ENCODE measurements at regions not wholly inside any gene's neighbourhood (a gene's known extent, or its start where the extent isn't known, plus 50 kb on each side); places are given as distances from the start of the nearest gene placed in this dataset.

DNA sequence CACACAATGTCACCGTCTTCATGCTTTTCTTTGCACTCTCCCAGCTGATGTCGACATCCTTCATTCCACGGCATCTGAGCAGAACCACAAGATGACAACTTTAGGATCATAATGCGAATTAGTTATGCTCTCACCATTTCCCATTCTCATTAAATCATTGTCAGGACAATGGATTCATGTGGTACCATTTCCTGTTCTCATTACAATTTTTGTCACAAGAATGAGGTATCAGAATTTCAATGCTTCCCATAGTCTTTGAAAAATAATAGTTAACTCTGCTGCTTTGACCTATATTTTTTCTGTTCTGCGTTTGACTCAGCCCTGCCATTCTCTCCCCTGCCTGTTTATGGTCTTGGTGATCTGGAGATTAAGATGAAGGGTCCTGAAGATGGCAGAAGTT is 175.7 kb upstream of the MDFIC2 start:
- ATAC-seq (ENCODE audit: insufficient read depth, low read depth) (no peak), DNase-seq (no peak)
- peaks cover 6% of the 10 kb centered on the region for H3K27me3 ChIP-seq (ENCODE audit: insufficient read depth, low read length, poor library complexity)
- no peak overlapping the region for H3K9ac ChIP-seq (ENCODE audit: low read depth, low read length)
- H3K4me2 ChIP-seq (ENCODE audit: insufficient read depth, low read length), result no peak overlapping the region
- no peak overlapping the region for H2AFZ ChIP-seq (ENCODE audit: low read depth, low read length)
- no peak overlapping the region for H3K4me3 ChIP-seq (ENCODE audit: low read depth in 1 of 2, low read length in 2 of 2)
- H3K27ac ChIP-seq (ENCODE audit: low read length), result no peak overlapping the region
- no peaks in the 10 kb centered on the region for H3K4me1 ChIP-seq (ENCODE audit: insufficient read depth, low read length)
- no peaks in the 10 kb centered on the region for H3K79me2 ChIP-seq (ENCODE audit: insufficient read depth, low read length)
- H3K36me3 ChIP-seq (ENCODE audit: insufficient read depth, low read length), result no peaks in the 10 kb centered on the region
- no peak for TF ChIP-seq EZH2 (IDR thresholded peaks at IDR 0.05; ENCODE audit: borderline replicate concordance, low read depth, low read length, severe bottlenecking)
- TF ChIP-seq, protein P1, sequence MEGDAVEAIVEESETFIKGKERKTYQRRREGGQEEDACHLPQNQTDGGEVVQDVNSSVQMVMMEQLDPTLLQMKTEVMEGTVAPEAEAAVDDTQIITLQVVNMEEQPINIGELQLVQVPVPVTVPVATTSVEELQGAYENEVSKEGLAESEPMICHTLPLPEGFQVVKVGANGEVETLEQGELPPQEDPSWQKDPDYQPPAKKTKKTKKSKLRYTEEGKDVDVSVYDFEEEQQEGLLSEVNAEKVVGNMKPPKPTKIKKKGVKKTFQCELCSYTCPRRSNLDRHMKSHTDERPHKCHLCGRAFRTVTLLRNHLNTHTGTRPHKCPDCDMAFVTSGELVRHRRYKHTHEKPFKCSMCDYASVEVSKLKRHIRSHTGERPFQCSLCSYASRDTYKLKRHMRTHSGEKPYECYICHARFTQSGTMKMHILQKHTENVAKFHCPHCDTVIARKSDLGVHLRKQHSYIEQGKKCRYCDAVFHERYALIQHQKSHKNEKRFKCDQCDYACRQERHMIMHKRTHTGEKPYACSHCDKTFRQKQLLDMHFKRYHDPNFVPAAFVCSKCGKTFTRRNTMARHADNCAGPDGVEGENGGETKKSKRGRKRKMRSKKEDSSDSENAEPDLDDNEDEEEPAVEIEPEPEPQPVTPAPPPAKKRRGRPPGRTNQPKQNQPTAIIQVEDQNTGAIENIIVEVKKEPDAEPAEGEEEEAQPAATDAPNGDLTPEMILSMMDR (IDR thresholded peaks at IDR 0.05; ENCODE audit: borderline replicate concordance, extremely low read depth, low read length, poor library complexity, severe bottlenecking), result no peak
- no peaks in the 10 kb centered on the region for H3K9me3 ChIP-seq (ENCODE audit: insufficient read depth, low read length, severe bottlenecking)
- no peaks in the 10 kb centered on the region for H4K20me1 ChIP-seq (ENCODE audit: insufficient read depth, low read length)

DNA sequence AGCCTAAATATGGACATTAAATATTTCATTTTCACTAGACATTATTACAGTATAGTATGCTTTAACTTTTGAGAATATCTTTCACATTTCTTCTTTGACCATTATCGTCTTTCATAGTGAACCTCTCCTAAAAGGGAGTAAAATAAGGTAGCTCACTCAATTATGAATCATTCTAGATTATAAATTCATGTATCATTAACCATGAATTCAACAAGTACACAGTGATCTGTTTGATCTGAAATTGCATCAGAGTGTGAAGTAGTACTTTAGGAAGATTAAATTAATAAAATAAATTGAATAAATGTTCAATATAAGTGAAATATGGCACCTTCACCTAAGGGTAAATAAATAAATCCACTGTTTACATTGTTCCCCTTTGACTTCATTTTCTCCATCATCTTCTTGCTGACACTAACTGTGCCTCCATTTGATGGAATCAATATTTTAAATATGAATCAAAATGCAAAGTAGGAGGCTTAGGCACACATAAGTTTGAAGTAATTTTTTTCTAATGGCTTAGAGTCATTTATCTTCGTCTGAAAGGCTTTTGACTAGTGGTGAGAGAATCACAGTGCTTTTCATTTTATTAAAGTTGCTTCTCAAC is 174.1 kb upstream of the MDFIC2 start:
- no peak overlapping the region for H3K27ac ChIP-seq (ENCODE audit: low read length)
- no peaks in the 10 kb centered on the region for H3K36me3 ChIP-seq (ENCODE audit: insufficient read depth, low read length)
- no peaks in the 10 kb centered on the region for H3K9me3 ChIP-seq (ENCODE audit: insufficient read depth, low read length, severe bottlenecking)
- TF ChIP-seq, protein P1 (IDR thresholded peaks at IDR 0.05; ENCODE audit: borderline replicate concordance, extremely low read depth, low read length, poor library complexity, severe bottlenecking), result no peak
- TF ChIP-seq EZH2 (IDR thresholded peaks at IDR 0.05; ENCODE audit: borderline replicate concordance, low read depth, low read length, severe bottlenecking), result no peak
- H2AFZ ChIP-seq (ENCODE audit: low read depth, low read length), result no peak overlapping the region
- no peak overlapping the region for H3K4me3 ChIP-seq (ENCODE audit: low read depth in 1 of 2, low read length in 2 of 2)
- no peaks in the 10 kb centered on the region for H3K79me2 ChIP-seq (ENCODE audit: insufficient read depth, low read length)
- no peak for DNase-seq
- H4K20me1 ChIP-seq (ENCODE audit: insufficient read depth, low read length), result no peaks in the 10 kb centered on the region
- peaks cover 4% of the 10 kb centered on the region for H3K27me3 ChIP-seq (ENCODE audit: insufficient read depth, low read length, poor library complexity)
- H3K9ac ChIP-seq (ENCODE audit: low read depth, low read length), result no peak overlapping the region
- ATAC-seq (ENCODE audit: insufficient read depth, low read depth), result no peak
- H3K4me2 ChIP-seq (ENCODE audit: insufficient read depth, low read length), result no peak overlapping the region
- H3K4me1 ChIP-seq (ENCODE audit: insufficient read depth, low read length), result no peaks in the 10 kb centered on the region

DNA sequence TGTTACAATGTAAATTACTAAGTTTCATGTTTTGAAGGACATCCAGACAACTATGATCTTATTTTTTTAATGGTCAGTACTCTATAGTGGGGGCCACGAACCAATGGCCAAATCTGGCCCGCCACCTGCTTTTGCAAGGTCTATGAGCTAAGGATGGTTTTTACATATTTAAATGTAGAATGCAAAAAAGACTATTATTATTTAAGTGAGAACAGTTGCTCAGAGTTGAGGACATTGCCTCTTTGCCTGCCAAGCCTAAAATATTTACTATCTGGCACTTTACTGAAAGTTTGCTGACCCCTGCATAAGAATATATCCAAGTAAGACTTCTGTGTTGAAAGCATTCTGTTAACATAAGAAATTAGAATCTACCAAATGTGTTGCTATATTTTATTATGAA is 163.7 kb upstream of the MDFIC2 start:
- Histone ChIP-seq H4K20me1 (ENCODE audit: insufficient read depth, low read length) (no peaks in the 10 kb centered on the region), H3K79me2 (ENCODE audit: insufficient read depth, low read length) (no peaks in the 10 kb centered on the region), H3K4me1 (ENCODE audit: insufficient read depth, low read length) (no peaks in the 10 kb centered on the region), H3K36me3 (ENCODE audit: insufficient read depth, low read length) (no peaks in the 10 kb centered on the region), H3K9me3 (ENCODE audit: insufficient read depth, low read length, severe bottlenecking) (no peaks in the 10 kb centered on the region), H3K4me3 (ENCODE audit: low read depth in 1 of 2, low read length in 2 of 2) (no peak overlapping the region), H3K27me3 (ENCODE audit: insufficient read depth, low read length, poor library complexity) (no peaks in the 10 kb centered on the region), H3K4me2 (ENCODE audit: insufficient read depth, low read length) (no peak overlapping the region), H2AFZ (ENCODE audit: low read depth, low read length) (no peak overlapping the region), H3K9ac (ENCODE audit: low read depth, low read length) (no peak overlapping the region), H3K27ac (ENCODE audit: low read length) (no peak overlapping the region)
- ATAC-seq (ENCODE audit: insufficient read depth, low read depth) (no peak), DNase-seq (no peak)
- TF ChIP-seq, protein P1 (IDR thresholded peaks at IDR 0.05; ENCODE audit: borderline replicate concordance, extremely low read depth, low read length, poor library complexity, severe bottlenecking), result no peak
- no peak for TF ChIP-seq EZH2 (IDR thresholded peaks at IDR 0.05; ENCODE audit: borderline replicate concordance, low read depth, low read length, severe bottlenecking)
